Activated CD4-positive, alpha-beta T cell treated with anti-CD3 and anti-CD28 coated beads, Interleukin-10, Interleukin-2, amounts not matched to agents 100 ng/mL and 50 ng/mL, durations not matched to agents 16 hours and 8 hours (primary cell): ENCODE measurements at regions not wholly inside any gene's neighbourhood (a gene's known extent, or its start where the extent isn't known, plus 50 kb on each side); places are given as distances from the start of the nearest gene placed in this dataset.

Source experiments
- DNase-seq: peaks from one replicate; pipeline ENCODE4 v3.0.0-alpha.2; 2020

DNA sequence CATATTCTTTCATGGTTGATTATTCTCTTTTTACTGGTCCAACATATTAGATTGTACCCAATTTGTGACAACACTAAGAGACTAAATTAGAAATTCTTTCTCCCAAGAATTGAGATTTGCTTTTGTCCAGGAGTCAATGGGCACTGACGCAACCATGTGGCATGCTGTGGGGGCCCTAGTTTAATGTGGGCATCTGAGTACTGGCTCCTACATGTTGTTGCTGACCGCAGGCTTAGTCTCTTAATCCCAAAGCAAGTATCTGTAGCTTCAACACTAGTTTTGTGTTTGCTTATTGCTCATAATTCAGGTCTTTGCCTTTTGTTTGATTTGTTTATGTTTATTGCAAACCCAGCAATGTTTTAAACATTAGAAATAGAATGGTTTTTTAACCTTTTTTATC is 263.4 kb upstream of the NDST4 start:
- DNase-seq, result no peak

DNA sequence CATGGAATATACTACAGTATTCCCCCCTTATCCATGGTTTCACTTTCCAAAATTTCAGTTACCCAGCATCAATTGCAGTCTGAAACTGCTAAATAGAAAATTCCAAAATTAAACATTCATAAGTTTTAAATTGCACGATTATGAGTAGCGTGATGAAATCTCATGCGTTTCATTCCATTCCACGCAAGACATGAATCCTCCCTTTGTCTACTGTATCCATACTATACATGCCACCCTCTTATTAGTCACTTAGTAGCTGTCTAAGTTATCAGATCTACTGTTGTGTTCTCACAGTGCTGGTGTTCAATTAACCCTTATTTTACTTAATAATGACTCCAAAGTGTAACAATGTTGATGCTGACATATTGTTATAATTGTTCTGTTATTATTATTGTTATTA is 261.2 kb upstream of the NDST4 start:
- no peak for DNase-seq

DNA sequence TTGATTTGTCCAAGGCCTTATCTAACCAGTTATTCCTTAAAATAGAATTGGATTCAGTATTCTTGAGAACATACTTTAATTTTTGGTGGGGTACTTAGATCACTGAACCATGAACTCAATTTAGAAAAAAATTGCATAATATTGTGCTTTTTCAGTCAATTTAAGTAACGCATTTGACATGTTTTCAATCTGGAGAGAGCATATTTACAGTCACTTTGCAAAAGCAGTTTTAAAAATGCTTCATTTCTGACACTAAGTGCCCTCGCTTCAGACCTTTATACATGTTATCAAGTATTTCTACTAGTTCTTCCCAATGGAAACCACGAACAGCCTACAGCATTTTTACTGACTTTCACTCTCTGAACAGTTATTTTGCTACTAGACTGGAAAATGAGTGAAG is 257.1 kb upstream of the NDST4 start:
- no peak for DNase-seq

DNA sequence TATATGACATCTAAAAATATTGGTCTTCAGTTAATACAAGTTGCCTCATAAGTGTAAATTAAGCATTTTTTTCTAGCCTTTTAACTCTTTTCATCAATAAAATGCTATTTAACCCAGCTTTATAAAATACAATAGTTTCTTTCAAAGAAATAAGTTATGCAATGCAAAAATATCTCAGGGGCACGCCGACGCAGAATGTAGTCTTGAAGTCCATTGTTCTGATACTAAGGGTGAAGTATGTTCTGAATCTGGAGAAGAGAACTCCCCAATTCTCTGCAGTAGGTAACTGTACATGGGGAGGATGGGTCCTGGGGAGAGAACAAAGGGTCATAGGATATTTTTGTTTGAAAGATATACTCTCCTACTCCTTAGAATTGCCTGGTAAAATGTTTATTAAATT is 256.6 kb upstream of the NDST4 start:
- no peak for DNase-seq

DNA sequence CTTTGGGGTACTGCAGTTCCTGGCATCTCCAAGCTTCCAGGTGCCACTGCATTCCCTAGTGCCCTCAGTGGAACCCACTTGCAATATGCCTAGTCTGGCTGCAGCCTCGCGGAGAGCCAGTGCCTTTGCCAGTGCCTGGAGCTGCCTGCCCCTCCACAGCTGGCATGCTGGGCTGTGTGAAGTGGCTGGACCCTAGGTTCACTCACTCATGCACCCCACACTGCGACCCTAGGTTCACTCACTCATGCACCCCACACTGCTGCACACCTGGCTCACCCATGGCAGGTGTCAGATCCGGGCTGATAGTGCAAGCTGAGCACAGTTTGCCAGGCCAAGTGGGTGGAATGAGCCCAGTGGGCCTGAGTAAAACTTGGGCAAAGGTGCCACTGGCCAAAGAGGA is 253.0 kb upstream of the NDST4 start:
- no peak for DNase-seq

DNA sequence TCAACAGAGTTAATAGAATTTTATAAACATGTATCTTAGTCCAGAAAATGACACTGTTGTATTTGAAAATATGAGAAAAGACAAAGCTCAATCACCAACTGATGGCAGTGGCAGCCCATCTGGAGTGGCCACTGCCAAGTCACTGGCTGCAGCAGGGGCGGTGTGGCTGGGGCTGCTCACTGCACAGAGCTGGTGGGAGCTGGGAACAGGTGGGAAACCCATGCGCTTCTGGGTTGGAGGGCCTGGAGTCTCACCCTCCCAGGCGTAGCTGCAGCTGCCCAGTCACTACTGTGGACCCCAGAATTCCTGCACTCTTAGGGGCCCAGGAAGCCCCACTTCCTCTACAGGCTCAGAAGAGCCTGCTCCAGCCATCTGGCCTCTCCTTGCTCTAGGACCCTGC is 251.8 kb upstream of the NDST4 start:
- DNase-seq, result no peak

DNA sequence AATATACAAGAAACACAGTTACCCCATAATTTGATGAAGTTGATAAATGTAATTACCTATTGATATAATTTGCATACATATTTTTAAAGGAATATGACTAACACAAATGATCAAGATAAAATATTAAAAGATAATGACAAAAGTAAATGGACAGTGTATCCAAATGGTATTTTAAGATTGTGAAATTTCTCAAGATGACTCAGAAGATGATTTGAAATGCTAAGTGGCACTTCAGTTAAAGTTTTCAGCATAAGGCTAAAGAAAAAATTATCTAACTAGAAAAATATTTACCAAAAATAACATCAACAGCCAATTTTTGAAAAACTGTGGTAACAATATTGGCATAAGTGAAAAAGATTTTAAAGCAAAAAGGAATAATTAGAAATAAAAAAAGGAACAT is 248.4 kb upstream of the NDST4 start:
- DNase-seq, result no peak

DNA sequence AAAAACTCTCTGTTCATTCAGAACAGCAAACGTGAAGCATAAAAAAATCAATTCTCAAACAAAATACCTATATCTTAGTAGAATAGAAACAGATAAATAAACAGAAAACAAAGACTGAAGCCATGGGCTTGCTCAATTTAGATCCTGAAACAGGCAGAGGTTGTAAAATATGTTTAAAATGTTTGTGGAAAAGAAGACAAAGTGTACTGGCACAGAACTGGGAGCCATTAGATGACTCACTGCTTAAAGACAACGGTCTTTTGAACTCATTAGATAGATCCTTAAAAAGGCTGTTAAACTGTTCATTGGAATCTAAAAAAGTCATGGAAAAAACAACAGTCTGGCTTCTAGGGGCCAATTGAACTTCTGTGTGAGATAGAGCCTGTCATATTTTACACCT is 247.0 kb upstream of the NDST4 start:
- DNase-seq, result no peak

DNA sequence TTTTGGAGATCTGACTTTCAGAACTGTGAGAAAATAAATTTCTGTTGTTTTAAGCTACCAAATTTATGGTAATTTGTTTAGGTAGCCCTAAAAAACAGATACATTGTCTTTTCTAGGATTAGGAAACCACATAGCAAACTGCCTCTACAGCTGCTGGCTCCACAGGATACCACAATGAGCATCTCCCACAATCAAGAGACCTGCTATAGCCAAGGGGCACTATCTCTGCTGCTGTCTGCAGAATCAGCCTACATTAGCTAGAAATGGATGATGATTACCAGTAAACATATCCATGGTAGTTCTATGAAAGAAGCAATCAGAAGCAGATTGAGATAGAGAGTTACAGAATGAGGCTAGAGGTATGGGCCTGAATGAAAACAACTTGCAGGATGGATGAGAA is 244.4 kb upstream of the NDST4 start:
- no peak for DNase-seq

DNA sequence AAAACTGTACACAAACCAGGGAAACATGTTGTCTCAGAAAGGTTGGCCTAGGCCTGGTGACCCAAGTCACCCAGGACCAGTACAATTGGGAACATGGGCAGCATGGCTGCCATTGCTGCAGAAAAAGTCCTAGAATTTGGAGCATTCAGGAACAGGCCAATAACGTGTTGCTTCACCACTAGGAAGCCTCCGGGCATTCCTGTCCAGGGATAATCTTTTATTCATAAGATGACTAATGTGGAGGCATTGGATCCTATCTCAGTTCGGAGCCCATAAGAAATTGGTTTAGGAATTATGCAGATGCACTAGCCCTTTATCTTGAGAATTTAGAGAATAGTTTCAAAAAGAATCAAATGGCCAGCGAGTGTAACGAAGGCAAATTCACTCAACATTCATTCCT is 242.8 kb upstream of the NDST4 start:
- DNase-seq, result no peak

DNA sequence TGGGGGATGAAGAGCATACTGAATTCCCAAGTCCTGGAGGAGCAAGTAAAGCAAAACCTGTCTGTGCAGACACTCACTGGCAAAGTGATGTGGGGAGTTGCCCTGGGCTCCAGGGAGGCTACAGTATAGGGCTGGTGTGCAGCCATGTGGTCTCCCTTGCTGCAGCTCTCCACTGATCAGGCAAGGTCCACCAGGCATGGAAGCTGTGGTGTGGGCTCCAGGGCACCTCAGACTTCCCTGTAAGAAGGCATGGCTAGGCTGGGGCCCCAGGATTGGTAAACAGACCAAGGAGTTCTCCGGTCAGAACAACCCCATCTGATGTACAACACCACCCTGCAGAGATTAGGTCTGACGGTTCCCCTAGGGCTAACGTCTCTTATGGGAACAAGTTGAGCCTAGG is 241.9 kb upstream of the NDST4 start:
- DNase-seq, result no peak

DNA sequence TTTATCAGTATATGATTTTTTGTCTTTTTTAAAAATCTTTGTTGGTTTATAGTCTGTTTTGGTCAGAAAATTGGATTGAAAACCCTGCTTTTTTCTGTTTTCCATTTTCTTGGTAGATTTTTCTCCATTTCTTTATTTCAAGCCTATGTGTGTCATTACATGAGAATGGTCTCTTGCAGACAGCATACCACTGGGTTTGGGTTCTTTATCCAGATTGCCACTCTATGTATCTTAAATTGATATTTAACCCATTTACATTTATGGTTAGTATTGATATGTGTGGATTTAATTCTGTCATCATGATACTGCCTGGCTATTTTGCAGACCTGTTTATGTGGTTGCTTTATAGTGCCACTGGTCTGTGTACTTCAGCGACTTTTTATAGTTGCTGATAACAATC is 239.9 kb upstream of the NDST4 start:
- no peak for DNase-seq

DNA sequence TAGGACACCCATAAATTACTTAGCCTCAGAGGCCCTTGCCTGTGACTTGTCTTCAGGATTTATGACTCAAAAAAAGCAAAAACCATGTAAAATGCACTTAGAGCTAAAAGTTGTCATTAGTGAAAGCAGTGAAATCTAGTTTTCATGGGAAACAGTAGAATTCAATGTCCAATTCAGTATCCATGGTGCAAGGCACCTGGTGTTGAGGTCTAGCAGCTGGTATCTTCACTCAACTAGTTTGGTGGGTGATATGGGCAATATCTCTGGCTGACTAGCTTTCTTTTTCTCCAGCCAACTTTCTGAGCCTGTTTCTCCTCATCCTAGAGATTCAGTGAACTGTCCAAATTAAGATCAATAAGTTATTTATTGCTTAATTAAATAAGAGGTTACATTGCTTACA is 229.8 kb upstream of the NDST4 start:
- DNase-seq, result no peak

DNA sequence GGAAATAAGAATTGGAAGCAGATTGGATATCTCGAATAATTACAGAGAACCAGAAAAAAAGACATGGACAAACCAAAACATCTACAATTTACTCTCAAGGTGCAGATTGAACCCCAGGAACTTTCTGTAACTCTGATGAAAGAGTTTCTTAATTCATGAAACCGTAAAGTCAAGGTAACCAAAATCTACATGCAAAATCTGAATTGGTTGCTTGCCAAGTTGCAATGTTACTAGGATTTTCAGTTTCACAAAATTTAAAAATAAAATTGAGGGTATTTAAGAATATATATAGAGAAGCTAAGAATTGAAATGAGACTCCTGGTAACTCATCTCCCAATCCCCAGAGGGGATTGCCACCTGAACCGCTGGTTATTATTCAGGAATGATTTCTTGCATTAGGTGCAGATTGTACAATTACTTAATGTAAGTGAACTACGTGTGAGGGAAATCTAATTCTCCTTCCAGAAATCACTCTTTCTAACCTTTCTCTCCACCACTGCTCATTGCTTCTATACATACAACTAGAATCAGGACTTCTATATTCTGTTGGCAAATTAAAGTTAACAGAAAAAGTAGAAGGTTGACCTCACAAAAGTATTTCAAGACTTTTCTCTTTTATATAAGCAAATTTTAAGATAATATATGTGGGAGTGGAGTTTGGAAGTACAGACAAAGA is 221.5 kb upstream of the NDST4 start:
- no peak for DNase-seq

DNA sequence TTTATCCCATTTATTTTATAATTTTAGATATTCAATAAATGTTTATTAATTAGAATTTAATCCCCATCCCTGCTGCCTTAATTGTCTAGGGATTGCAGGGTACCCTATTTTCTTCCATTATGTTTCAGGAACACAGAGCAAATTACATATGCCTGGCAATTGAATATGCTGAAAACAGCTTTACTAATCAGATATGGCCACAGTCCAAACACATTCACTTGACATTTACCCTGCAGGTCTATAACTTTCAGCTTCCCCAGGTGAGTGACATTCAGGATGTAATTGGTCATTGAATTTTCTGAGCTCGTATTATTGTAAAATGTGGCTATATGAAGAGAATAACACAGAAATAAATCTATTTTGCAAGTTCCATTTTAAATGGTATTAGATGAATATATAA is 218.7 kb upstream of the NDST4 start:
- DNase-seq, result no peak

DNA sequence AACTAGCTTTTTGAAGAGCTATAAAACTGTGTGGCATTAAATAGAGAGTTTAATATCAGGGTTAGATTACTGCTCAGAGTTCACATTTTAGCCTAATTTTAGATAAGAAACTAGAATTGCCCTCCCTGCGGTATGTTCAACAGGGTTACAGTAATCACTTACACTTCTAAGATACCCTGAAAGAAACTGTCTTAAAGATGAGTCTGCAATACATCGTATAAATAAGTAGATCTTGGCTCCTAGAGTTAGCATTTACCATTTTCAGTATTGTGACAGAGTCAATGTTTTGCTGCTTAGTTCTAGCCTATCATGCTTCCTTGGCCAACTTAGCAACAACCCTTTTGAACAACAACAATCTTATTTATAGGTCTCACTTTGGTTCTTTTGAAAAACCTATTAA is 217.8 kb upstream of the NDST4 start:
- no peak for DNase-seq

DNA sequence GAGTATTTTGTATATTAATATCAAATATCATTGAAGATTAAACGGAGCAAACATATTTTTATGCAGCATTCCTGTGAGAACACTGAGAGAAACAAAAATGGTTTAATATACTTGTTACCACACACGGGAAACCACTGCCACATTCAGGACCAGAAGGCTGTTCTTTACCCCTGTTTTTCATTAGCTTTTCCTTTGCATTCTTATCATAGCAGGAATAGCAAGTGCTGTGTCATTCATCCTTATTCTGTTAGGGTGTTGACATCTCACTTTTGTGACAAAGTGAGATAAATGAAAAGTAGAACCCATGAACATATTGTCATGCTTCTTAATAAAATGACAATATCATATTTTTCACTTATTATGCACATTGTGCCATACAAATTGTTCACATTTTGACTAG is 212.4 kb upstream of the NDST4 start:
- DNase-seq, result no peak

DNA sequence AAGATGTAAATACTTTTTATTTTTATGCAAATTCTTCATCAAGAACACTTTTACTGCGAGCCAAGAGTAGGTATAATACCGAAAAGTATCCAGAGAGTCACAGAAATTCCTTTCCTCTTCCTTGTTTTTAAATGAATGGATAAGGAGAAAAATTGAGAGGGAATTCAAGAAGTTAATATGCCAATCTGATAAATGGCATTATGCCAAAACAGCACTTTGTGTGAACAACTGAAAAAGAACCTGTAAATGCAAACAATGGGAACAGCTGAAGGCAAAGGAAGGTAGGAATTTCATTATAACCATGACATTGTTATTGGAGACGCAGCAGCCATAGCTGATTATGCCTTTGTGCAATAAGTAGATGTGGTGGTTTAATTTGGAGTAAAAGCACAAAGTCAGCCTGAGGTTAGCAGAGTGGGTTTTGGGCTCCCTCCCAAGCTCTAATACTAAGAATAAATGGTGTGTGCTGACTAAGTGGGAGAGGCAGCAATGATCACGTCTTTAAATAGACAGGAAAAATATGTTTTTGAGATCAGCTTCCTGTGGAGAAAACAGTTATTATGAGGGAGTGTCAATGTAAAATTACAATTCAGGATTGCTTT is 209.8 kb upstream of the NDST4 start:
- no peak for DNase-seq

DNA sequence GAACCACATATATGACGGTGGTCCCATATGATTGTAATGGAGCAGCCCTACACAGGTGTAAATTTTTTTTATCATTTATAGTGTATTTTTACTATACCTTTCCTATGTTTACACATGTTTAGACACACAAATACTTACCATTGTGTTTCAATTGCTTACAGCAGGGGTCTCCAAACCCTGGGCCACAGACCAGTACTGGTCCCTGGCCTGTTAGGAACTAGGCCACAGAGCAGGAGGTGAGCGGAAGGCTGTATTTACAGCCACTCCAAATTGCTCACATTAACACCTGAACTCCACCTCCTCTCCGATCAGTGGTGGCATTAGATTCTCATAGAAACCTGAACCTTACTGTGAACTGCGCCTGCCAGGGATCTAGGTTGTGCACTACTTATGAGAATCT is 201.8 kb upstream of the NDST4 start:
- DNase-seq, result no peak

DNA sequence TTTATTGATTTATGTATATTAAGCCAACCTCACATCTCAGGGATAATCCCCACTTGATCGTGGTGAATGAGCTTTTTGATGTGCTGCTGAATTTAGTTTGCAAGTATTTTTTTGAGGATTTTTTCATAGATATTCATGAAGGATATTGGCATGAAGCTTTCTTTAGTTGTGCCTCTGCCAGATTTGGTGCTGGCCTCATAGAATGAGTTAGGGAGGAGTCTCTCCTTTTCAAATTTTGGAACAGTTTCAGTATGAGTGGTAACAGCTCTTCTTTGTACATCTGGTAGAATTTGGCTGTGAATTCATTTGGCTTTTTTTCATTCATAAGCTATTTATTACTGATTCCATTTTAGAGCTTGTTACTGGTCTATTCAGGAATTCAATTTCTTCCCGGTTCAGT is 197.2 kb upstream of the NDST4 start:
- no peak for DNase-seq

DNA sequence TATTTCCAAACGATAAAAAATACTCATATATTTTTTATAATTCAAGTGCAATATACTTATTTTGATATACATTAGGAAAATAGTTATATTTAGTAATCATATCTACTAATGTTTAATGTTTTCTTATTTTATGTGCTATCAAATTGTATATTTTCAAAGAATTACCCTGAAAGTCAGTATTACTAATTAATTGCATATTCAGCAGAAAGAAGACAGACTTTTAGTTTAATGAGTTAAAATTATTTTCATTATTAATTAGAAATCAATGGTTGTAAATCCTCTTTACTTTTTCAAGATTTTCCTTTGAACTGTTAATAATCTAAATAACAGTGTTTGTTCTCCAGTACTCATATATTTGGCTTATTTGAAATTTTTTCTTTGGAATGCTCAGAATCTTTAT is 181.3 kb upstream of the NDST4 start:
- no peak for DNase-seq

DNA sequence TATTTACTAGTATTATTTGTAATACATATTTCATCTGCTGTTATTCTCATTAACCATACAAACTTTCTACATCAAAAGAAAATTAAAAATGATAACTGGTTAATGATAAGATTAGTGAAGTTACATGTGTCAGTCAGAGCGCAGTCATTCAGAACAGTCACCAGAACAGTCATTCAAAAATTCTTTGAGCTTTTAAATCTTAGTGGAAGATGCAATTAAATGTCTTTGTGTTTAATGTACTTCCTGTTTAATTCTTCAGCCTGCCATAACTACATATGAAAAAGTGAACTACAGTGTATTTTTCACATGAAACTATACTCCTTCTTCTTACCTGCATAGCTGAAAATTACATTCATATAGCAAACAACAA is 179.7 kb upstream of the NDST4 start:
- no peak for DNase-seq

DNA sequence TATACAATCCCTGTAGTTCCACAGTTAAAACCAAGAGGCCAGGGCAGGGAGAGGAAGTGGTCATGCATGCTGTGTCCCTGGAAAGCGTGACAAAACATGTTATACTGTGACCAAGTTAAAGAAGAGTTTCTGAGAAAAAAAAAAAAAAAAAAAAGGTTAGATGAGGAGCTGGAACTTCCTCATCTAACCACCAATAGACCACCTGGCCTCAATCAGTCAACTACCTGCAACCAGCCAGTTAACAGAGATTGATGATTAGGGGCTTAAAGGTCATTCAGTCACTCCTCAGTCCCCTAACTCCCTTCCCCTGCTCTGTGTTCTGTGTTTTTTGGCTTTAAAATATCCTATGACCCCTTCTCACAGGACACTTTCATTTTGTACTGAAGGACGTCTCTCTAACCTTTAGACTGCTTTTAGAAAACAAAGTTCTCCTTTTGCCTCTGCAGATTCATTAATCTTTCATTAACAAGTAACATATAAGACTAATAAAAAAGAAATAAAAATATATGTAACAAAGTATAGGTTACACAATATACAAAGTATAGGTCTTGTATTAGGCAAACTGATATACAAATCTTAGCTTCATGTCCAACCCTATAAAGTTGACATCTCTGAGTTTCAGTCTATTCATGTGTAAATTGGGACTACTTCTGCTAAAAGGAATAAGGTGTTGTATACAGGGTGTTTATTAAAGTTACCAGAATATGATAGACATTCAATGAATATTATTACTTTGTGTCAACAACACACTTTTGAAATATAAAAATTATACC is 179.1 kb upstream of the NDST4 start:
- no peak for DNase-seq

DNA sequence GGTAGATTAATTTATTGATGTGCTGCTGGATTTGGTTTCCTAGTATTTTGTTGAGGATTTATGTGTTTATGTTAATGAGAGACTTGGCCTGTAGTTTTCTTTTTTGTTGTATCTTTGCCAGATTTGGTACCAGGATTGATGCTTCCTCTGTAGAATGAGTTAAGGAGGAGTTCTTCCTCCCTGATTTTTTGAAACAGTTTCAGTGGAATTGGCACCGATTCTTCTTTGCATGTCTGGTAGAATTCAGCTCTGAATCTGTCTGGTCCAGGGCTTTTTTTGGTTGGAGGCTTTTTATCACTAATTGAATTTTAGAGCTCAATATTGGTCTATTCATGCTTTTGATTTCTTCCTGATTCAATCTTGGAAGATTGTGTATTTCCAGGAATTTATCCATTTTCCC is 174.0 kb upstream of the NDST4 start:
- DNase-seq, result no peak

DNA sequence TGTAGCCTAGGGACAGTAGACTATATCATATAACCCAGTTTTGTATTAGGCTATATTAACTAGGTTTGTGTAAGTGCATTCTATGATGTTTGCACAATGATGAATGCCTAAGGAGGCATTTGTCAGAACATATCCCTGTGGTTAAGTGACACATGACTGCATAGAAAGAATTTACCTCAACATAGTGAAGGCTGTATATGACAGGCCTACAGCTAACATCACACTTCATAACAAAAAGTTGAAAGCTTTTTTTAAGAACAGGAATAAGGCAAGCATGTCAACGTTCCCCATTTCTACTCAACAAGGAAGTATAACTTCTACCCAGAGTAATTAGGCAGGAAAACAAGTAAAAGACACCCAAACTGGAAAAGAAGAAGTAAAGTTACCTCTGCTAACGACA is 165.9 kb upstream of the NDST4 start:
- no peak for DNase-seq
